ENCODE measurements at regions not wholly inside any gene's neighbourhood (a gene's known extent, or its start where the extent isn't known, plus 50 kb on each side); places are given as distances from the start of the nearest gene placed in this dataset.

DNA sequence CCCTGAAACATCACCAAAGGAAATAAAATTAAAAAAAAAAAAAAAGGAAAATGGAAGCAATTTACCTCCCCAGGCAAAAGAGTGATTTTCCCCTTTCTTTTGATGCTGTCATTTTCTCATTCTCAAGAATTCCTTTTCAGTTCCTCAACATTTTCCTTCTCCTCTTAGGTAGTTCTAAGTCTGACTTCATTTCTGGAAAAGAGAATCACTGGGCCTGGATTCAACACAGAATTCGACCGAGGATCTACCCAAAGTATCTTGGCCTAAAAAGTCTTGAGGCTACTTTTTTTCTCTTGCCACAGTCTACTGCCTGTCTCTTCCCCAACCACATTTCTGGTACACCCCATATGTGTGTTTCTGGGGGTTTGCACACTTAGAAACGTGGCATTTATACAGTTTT lies 717.8 kb upstream of the TBX3 start:
- Histone ChIP-seq H3K4me1 (ENCODE audit: control insufficient read depth in 1 of 2, low read depth in 2 of 2) (peaks cover 0 to 13% of the 10 kb centered on the region in 2 donors), H3K36me3 (no peaks in the 10 kb centered on the region), H3K4me3 (no peak overlapping the region), H3K27ac (no peak overlapping the region), H3K27me3 (replicated peaks; ENCODE audit: insufficient read depth) (no peaks in the 10 kb centered on the region), H3K9me3 (peaks cover 4% of the 10 kb centered on the region)
- TF ChIP-seq, protein P1, sequence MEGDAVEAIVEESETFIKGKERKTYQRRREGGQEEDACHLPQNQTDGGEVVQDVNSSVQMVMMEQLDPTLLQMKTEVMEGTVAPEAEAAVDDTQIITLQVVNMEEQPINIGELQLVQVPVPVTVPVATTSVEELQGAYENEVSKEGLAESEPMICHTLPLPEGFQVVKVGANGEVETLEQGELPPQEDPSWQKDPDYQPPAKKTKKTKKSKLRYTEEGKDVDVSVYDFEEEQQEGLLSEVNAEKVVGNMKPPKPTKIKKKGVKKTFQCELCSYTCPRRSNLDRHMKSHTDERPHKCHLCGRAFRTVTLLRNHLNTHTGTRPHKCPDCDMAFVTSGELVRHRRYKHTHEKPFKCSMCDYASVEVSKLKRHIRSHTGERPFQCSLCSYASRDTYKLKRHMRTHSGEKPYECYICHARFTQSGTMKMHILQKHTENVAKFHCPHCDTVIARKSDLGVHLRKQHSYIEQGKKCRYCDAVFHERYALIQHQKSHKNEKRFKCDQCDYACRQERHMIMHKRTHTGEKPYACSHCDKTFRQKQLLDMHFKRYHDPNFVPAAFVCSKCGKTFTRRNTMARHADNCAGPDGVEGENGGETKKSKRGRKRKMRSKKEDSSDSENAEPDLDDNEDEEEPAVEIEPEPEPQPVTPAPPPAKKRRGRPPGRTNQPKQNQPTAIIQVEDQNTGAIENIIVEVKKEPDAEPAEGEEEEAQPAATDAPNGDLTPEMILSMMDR (IDR thresholded peaks at IDR 0.05) = no peak
- DNase-seq (ENCODE audit: low spot score) (no peak), ATAC-seq (ENCODE audit: insufficient number of reproducible peaks, low FRiP score, low read depth) (no peak)

DNA sequence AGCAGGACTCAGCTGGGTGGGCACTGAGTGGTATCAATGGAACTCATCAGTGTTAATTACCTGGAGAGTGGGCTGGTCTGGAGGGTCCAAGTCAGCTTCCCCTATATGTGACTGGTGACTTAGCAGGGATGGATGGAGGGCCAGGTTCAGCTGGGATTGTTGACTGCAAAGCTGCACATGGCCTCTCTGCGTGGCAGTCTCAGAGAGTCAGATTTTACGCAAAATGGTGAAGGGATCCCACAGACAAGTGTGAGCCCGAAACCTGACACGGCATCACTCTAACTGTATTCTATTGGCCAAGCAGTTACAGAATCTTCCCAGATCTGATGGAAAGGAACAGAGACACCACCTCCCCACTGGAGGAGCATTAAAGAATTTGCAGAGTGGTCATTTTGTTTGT lies 716.0 kb upstream of the TBX3 start:
- Histone ChIP-seq H3K9me3 (peaks cover 6% of the 10 kb centered on the region), H3K4me3 (no peak overlapping the region), H3K27ac (no peak overlapping the region), H3K36me3 (no peaks in the 10 kb centered on the region), H3K4me1 (ENCODE audit: control insufficient read depth in 1 of 2, low read depth in 2 of 2) (peaks cover 0 to 6% of the 10 kb centered on the region in 2 donors), H3K27me3 (replicated peaks; ENCODE audit: insufficient read depth) (no peaks in the 10 kb centered on the region)
- DNase-seq (ENCODE audit: low spot score) = no peak
- no peak for ATAC-seq (ENCODE audit: insufficient number of reproducible peaks, low FRiP score, low read depth)
- TF ChIP-seq, protein P1 (IDR thresholded peaks at IDR 0.05) = no peak

DNA sequence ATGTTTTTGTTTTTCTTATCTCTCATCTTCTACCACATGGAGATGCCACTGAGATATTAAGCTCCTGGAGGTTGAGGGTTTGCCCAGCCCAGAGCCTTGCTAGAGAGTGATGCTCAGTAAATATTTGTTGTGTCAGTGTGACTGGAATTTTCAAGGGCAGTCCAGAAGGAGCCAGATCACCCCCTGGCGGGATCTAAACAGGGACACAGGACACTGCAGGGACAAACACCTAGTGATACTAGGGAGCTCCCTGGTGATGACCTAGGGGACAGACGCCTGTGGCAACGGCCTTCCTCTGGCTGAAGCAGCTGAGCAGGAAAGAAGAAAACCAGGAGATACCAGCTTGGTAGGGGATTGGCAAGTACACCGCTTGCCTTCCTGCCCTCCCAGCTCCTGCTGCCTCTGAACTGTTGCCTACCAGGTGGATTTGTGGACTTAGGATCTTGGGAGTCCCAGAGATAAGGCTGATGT lies 714.4 kb upstream of the TBX3 start:
- DNase-seq (ENCODE audit: low spot score) (no peak), ATAC-seq (ENCODE audit: insufficient number of reproducible peaks, low FRiP score, low read depth) (no peak)
- Histone ChIP-seq H3K36me3 (no peaks in the 10 kb centered on the region), H3K27me3 (replicated peaks; ENCODE audit: insufficient read depth) (no peaks in the 10 kb centered on the region), H3K27ac (no peak overlapping the region), H3K9me3 (peaks cover 6% of the 10 kb centered on the region), H3K4me3 (no peak overlapping the region), H3K4me1 (ENCODE audit: control insufficient read depth in 1 of 2, low read depth in 2 of 2) (no peaks in the 10 kb centered on the region)
- TF ChIP-seq, protein P1 (IDR thresholded peaks at IDR 0.05) = no peak

DNA sequence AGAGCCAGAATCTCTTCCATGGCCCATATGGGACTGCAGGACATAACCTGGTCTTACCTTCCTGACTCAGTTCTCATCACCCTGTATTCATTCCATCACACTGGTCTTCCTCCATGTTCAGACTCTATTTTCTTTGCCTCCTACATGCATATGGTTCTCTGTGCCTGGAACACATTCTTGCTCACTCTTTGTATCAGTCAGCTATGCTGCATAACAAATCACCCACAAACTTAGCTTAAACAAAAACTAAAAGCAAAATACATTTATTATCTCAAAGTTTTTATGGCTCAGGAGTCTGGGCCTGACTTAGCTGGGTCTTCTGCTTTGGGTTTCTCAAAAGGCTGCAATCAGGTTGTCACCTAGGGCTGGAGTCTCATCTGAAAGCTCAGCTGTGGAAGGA lies 712.6 kb upstream of the TBX3 start:
- H3K9me3 ChIP-seq = peaks cover 6% of the 10 kb centered on the region
- H3K4me1 ChIP-seq (ENCODE audit: control insufficient read depth in 1 of 2, low read depth in 2 of 2) = no peaks in the 10 kb centered on the region
- no peaks in the 10 kb centered on the region for H3K36me3 ChIP-seq
- no peak for ATAC-seq (ENCODE audit: insufficient number of reproducible peaks, low FRiP score, low read depth)
- no peak for DNase-seq (ENCODE audit: low spot score)
- H3K4me3 ChIP-seq = no peak overlapping the region
- H3K27me3 ChIP-seq (replicated peaks; ENCODE audit: insufficient read depth) = no peaks in the 10 kb centered on the region
- H3K27ac ChIP-seq = no peak overlapping the region
- TF ChIP-seq, protein P1 (IDR thresholded peaks at IDR 0.05) = no peak

DNA sequence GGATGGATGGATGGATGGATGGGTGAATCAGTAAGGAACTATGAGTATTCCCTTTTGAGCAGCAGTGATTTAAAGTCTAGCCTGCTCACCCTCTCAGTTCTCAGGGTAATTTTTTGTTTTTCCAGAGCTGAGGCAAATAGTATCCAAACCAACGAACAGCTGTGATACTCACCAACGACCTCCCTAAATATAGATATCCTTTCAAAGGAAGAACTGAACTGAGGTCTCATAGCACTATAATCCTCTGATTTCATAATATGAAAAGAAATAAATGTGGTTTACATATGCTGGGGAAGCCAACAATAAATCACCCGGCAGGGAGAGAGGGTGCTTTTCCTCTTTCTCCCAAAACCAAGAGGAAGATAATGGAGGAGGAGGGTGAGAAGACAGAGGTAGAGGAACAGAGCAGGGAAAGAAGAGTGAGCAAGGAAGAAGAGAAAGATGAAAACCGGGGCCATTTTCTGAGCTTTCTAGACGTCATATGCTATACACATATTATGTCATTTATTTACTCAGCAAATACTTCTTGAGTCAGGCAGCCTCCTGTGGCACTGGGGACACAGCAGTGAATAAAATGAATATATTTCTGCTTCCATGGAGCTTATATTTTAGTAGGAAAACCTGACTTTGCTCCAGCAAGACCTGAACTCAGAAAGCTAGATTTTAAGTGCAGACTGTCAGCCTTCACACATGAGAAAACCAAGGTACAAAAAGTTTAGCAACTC lies 710.7 kb upstream of the TBX3 start:
- H3K9me3 ChIP-seq = peaks cover 6% of the 10 kb centered on the region
- H3K27ac ChIP-seq = no peak overlapping the region
- TF ChIP-seq, protein P1 (IDR thresholded peaks at IDR 0.05) = no peak
- H3K27me3 ChIP-seq (replicated peaks; ENCODE audit: insufficient read depth) = no peaks in the 10 kb centered on the region
- ATAC-seq (ENCODE audit: insufficient number of reproducible peaks, low FRiP score, low read depth) (no peak), DNase-seq (ENCODE audit: low spot score) (no peak)
- no peaks in the 10 kb centered on the region for H3K4me1 ChIP-seq (ENCODE audit: control insufficient read depth in 1 of 2, low read depth in 2 of 2)
- no peak overlapping the region for H3K4me3 ChIP-seq
- no peaks in the 10 kb centered on the region for H3K36me3 ChIP-seq

Data from thoracic aorta (tissue), 2 donors.